HUES6 (cell line): ENCODE measurements at regions not wholly inside any gene's neighbourhood (a gene's known extent, or its start where the extent isn't known, plus 50 kb on each side); places are given as distances from the start of the nearest gene placed in this dataset.

ENCODE experiments used
- H3K27ac ChIP-seq: 2 replicates; pipeline ENCODE4 v1.7.0; 2013; ENCODE audit warnings: low read depth, mild to moderate bottlenecking, low read length, inconsistent platforms
- H3K27me3 ChIP-seq: 2 replicates; pipeline ENCODE4 v1.6.1; 2013; ENCODE audit warnings: low read length; ENCODE audit not compliant: control insufficient read depth, insufficient read depth
- H3K36me3 ChIP-seq: 2 replicates; pipeline ENCODE4 v1.6.1; 2013; ENCODE audit warnings: low read length; ENCODE audit not compliant: control insufficient read depth, insufficient read depth
- H3K4me1 ChIP-seq: 2 replicates; pipeline ENCODE4 v1.6.1; 2013; ENCODE audit warnings: low read length; ENCODE audit not compliant: control insufficient read depth, insufficient read depth
- H3K4me3 ChIP-seq: 2 replicates; pipeline ENCODE4 v1.5.1; 2013; ENCODE audit warnings: low read depth, low read length
- H3K9ac ChIP-seq: one replicate; pipeline ENCODE4 v1.6.1; 2013; ENCODE audit warnings: mild to moderate bottlenecking, low read length
- H3K9me3 ChIP-seq: 2 replicates; pipeline ENCODE4 v1.6.1; 2013; ENCODE audit warnings: low read depth, low read length; ENCODE audit not compliant: control insufficient read depth, insufficient read depth

DNA sequence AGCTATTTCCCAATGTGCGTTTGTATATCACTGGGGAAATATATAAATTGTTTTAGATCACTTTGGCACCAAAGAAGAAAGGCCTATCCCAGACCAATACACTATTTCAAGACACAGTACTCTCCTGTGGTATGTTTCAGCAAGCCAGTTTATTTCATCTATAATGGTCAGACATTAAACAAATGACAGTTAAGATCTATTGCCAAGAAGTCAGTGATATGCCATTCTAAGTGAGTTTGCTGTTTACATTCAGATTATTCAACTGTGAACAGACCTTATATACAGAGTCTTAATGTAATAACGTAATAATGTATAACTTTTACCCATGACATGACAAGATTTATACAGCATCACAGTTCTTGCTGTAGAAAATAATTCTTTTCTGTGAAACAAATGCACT lies 352.7 kb downstream of the CDH7 start:
- Histone ChIP-seq H3K9me3 (no peaks in the 10 kb centered on the region), H3K9ac (no peak overlapping the region), H3K27me3 (no peaks in the 10 kb centered on the region), H3K4me1 (peaks cover 6% of the 10 kb centered on the region; the same call in 1 of the 2 replicates), H3K27ac (no peak overlapping the region), H3K4me3 (no peak overlapping the region), H3K36me3 (no peaks in the 10 kb centered on the region)

DNA sequence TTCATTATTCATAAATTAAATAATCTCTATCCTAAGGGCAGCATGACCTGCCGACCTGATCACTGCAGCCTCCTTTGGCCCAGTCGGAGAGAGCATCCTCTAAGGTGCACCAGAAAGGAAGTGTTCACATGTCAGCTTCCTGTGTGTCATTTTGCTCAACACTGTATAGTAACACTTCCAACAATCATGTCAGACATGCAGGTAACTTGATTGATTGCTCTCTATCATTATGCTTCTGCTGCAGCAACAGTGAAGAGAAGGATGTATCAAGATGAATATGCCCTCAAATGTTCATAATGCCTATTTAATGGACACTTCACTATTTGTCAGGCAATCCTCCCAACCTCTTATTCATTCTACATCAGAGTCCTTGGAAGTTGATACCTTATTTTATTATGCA lies 332.3 kb downstream of the CDH7 start:
- no peak overlapping the region for H3K4me3 ChIP-seq
- no peaks in the 10 kb centered on the region for H3K9me3 ChIP-seq
- no peaks in the 10 kb centered on the region for H3K27me3 ChIP-seq
- peaks cover 10% of the 10 kb centered on the region; the same call in 1 of the 2 replicates for H3K4me1 ChIP-seq
- H3K27ac ChIP-seq: no peak overlapping the region
- no peaks in the 10 kb centered on the region for H3K36me3 ChIP-seq
- H3K9ac ChIP-seq: no peak overlapping the region

DNA sequence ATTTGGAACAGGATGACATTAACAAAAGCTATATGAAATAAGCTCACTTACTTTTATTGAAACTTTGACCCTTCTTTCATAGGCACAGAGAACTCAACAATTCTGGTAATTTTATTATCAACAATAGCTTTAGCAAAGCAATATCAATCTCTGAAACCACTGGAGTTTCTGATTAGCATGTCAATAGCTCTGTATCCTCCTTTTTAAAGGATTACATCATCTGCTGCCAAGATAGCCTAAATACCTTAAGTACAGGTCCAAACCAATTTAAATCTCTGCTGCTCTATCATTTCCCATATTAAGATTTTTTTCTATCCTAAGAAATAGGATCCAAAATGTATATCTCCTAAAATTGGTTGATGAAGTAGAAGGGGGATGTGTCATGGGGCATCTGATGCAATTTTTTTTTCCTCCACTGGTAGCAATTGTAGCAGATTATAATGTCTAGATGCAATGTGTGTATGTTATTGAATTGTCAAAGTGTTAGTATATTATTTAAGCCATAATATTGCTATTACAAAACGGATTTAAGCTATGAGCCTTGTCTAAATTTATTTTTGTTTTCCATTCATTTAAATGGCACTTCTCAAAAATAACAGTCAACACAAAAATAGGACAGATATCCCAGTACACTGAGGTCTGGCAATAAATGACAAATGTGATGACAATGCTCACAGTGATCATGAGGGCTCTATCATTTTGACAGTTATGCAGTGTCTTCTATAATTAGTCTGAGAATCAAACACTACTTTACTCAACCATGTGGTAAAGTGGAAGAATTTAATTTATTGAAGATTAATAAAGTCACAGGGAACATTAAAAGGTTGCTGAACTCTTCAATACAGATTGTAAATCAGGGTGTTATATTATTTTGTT lies 328.4 kb downstream of the CDH7 start:
- Histone ChIP-seq H3K4me3 (no peak overlapping the region), H3K36me3 (no peaks in the 10 kb centered on the region), H3K9me3 (peaks cover 10% of the 10 kb centered on the region), H3K9ac (no peak overlapping the region), H3K27me3 (no peaks in the 10 kb centered on the region), H3K4me1 (peaks cover 10% of the 10 kb centered on the region; the same call in 1 of the 2 replicates), H3K27ac (no peak overlapping the region)

DNA sequence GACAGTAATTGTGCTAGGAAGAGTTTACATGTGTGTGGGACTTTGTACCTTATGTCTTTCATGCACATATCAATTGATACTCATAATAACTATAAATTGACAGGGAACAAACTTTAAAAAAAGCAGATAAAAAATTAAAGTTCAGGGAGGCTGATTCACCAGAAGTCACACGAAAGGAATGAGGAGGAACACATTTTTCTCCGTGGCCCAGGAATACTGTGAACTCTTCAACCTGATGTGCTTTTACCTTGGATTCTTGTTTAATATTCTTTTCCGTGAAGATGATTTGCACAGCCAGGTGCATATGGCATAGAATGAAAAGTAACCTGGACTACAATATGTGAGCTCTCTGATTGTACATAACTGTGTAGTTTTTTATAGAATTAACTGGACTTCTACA lies 326.3 kb downstream of the CDH7 start:
- H3K4me3 ChIP-seq: no peak overlapping the region
- peaks cover 31% of the 10 kb centered on the region for H3K9me3 ChIP-seq
- no peak overlapping the region for H3K9ac ChIP-seq
- H3K36me3 ChIP-seq: no peaks in the 10 kb centered on the region
- no peak overlapping the region for H3K27ac ChIP-seq
- peaks cover 10% of the 10 kb centered on the region; the same call in 1 of the 2 replicates for H3K4me1 ChIP-seq
- H3K27me3 ChIP-seq: no peaks in the 10 kb centered on the region

DNA sequence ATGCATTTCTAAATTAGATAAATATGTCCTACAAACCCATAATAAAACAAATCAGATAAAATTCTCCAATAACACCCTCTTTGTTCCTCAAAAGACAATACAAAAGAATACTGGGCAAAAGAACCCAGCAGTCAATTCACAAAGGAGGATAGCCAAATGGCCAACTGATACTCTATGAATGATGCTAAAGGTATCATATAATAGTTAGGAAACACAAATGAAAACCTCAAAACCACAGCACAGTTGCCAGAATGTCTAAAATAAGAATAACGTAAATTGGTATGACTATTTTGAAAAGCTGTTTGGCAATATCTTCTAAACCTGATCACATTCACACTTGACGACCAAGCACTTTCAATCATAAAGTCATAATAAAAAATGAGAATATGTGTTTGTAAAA lies 315.4 kb downstream of the CDH7 start:
- no peaks in the 10 kb centered on the region for H3K36me3 ChIP-seq
- H3K4me1 ChIP-seq: no peaks in the 10 kb centered on the region
- 0 out of 2 replicates have a peak, but pooled peaks cover under 1% of the 10 kb centered on the region for H3K9me3 ChIP-seq
- H3K27me3 ChIP-seq: no peaks in the 10 kb centered on the region
- no peak overlapping the region for H3K27ac ChIP-seq
- no peak overlapping the region for H3K4me3 ChIP-seq
- H3K9ac ChIP-seq: no peak overlapping the region

DNA sequence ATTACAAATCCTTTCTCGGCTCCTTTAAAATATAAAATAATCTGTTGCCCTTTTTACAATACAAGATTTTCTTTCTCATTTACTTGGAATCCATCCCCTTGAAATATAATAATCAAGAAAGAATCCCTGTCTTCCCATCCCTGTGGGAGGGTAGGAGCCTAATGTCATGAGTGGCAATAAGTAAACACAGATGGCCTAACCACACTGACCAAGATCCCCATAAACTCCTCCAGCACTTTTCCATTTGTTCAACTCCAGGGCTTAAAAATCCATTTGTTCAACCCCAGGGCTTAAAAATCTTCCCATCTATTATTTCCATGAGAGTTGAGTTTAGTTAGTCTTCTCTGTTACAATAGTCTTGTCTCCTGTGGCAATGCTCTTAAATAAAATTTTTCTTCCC lies 297.6 kb downstream of the CDH7 start:
- no peaks in the 10 kb centered on the region for H3K9me3 ChIP-seq
- H3K4me1 ChIP-seq: no peaks in the 10 kb centered on the region
- no peak overlapping the region for H3K27ac ChIP-seq
- H3K9ac ChIP-seq: no peak overlapping the region
- H3K36me3 ChIP-seq: no peaks in the 10 kb centered on the region
- no peak overlapping the region for H3K4me3 ChIP-seq
- no peaks in the 10 kb centered on the region for H3K27me3 ChIP-seq

DNA sequence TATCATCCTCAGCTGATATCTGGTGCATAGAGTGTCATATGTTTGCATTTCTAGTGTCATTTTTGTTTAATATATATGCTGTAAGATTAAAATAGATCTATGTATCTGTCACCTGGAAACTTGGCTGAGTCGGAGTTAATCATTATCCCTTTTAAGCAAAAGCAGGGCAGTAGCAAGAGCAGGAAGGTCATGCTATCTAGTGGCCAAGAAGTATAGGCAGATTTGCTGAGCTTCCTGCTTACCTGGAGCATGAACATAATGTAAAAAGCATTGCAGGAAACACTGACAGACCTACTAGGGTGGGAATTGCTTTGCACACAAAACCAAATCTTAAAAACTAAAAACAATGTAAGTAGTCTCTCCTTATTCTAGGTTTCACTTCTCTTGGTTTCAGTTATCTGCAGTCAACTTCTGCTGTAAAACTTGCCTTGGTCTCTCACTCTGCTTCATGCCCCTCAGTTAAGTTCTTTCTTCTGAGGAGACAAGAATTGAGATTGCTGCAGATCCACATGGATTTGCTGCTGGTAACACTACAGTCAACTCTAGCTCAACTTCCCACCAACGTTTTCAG lies 295.3 kb downstream of the CDH7 start:
- H3K27ac ChIP-seq: no peak overlapping the region
- no peak overlapping the region for H3K4me3 ChIP-seq
- no peak overlapping the region for H3K9ac ChIP-seq
- H3K4me1 ChIP-seq: no peaks in the 10 kb centered on the region
- no peaks in the 10 kb centered on the region for H3K9me3 ChIP-seq
- no peaks in the 10 kb centered on the region for H3K27me3 ChIP-seq
- H3K36me3 ChIP-seq: no peaks in the 10 kb centered on the region

DNA sequence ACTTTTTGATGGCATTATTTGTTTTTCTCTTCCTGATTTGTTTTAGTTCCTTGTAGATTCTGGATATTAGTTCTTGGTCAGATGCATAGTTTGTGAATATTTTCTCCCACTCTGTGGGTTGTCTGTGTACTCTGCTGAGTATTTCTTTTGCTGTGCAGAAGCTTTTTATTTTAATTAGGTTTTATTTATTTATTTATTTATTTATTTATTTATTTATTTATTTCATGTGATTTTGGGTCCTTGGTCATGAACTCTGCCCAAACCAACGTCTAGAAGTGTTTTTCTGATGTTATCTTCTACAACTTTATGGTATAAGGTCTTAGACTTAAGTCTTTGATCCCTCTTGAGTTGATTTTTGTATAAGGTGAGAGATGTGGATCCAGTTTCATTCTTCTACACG lies 292.2 kb downstream of the CDH7 start:
- no peaks in the 10 kb centered on the region; the same call in 1 of the 2 replicates for H3K9me3 ChIP-seq
- no peaks in the 10 kb centered on the region for H3K4me1 ChIP-seq
- no peak overlapping the region for H3K4me3 ChIP-seq
- no peak overlapping the region for H3K27ac ChIP-seq
- H3K27me3 ChIP-seq: no peaks in the 10 kb centered on the region
- H3K9ac ChIP-seq: no peak overlapping the region
- H3K36me3 ChIP-seq: no peaks in the 10 kb centered on the region

DNA sequence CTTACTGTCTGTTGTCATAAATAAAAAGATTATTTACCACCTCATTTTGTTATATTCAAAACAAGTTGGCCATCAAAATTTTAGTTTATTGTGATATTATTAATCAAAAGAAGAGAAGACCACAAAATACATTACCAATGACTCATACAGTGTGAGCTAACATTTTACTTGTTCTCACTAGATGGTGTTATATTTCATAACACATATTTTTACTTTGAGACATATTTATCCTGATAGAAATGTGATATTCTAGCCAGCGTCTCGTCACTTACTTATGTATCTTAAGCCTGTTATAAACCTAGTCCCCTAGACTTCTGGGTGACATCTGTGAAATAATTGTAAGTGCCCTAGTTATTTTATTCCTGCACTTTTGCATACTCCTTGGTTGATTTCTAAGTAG lies 263.2 kb downstream of the CDH7 start:
- no peak overlapping the region for H3K4me3 ChIP-seq
- H3K9ac ChIP-seq: no peak overlapping the region
- H3K9me3 ChIP-seq: no peaks in the 10 kb centered on the region
- peaks cover 4% of the 10 kb centered on the region; the same call in 1 of the 2 replicates for H3K4me1 ChIP-seq
- no peaks in the 10 kb centered on the region for H3K27me3 ChIP-seq
- H3K27ac ChIP-seq: no peak overlapping the region
- no peaks in the 10 kb centered on the region for H3K36me3 ChIP-seq

DNA sequence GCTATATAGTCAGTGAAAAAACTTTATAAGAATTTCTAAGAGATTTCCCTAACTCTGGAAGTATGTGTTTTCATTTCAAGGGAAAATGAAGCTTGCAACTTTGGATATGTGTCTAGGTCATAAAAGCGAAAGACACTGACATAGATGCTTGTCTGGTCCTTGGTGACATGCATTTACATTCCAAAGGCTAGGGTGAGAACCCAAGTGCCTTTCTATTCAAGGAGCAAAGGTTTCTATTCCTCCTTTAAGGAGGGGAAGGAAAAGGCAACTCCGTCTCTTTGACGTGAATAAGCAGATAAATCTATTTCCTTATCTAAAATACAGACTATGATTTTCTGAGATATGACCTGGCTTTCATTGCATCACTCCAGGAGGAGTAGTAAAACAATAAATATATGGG lies 261.1 kb downstream of the CDH7 start:
- no peak overlapping the region for H3K27ac ChIP-seq
- H3K36me3 ChIP-seq: no peaks in the 10 kb centered on the region
- no peaks in the 10 kb centered on the region for H3K4me1 ChIP-seq
- no peak overlapping the region for H3K9ac ChIP-seq
- H3K9me3 ChIP-seq: no peaks in the 10 kb centered on the region
- H3K4me3 ChIP-seq: no peak overlapping the region
- no peaks in the 10 kb centered on the region for H3K27me3 ChIP-seq

DNA sequence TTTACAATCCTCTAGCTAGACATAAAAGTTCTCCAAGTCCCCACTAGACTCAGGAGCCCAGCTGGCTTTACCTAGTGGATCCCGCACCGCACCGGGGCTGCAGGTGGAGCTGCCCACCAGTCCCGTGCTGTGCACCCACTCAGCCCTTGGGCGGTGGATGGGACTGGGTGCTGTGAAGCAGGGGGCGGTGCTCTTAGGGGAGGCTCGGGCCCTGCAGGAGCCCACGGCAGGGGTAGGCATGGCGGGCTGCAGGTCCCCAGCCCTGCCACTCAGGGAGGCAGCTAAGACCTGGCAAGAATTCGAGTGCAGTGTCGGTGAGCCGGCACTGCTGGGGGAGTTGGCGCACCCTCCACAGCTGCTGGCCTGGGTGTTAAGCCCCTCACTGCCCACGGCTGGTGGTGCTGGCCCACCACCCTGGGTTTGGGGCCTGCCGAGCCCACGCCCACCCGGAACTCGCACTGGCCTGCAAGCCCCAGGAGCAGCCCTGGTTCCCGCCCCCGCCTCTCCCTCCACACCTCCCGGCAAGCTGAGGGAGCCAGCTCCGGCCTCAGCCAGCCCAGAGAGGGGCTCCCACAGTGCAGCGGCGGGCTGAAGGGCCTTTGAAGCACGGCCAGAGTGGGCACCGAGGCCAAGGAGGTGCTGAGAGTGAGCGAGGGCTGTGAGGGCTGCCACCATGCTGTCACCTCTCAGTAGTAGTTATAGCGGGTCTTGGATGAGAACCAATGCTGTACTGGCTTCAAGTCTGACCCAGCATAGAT lies 255.2 kb downstream of the CDH7 start:
- no peak overlapping the region for H3K4me3 ChIP-seq
- H3K27me3 ChIP-seq: no peaks in the 10 kb centered on the region
- H3K36me3 ChIP-seq: no peaks in the 10 kb centered on the region
- no peak overlapping the region for H3K27ac ChIP-seq
- no peaks in the 10 kb centered on the region for H3K4me1 ChIP-seq
- no peak overlapping the region for H3K9ac ChIP-seq
- H3K9me3 ChIP-seq: peaks cover 8% of the 10 kb centered on the region; the same call in 1 of the 2 replicates
